Prostate gland (tissue), 2 donors: ENCODE measurements at regions not wholly inside any gene's neighbourhood (a gene's known extent, or its start where the extent isn't known, plus 50 kb on each side); places are given as distances from the start of the nearest gene placed in this dataset.

ENCODE experiments used
- DNase-seq: peaks from one replicate; pipeline ENCODE4 v3.0.0-alpha.2; 2019; ENCODE audit warnings: low spot score
- H3K27ac ChIP-seq, 2 donors: fragments of 200-600 bp; sonication (generic); 2 replicates each; pipeline ENCODE4 v1.5.1; 2017 to 2019
- H3K27me3 ChIP-seq: fragments of 200-600 bp; sonication (generic); replicated peaks from 2 replicates; pipeline ENCODE4 v1.5.1; 2019; ENCODE audit not compliant: insufficient read depth
- H3K36me3 ChIP-seq, 2 donors: fragments of 200-600 bp; sonication (generic); 1 replicate in 1 of 2; 2 replicates in 1 of 2; pipeline versions ENCODE4 v1.5.1 to v1.8.1; 2017 to 2019
- H3K4me1 ChIP-seq: fragments of 200-600 bp; sonication (generic); replicated peaks from 2 replicates; pipeline ENCODE4 v1.5.1; 2019
- H3K4me3 ChIP-seq, 2 donors: fragments of 200-600 bp; sonication (generic); 2 replicates each; pipeline ENCODE4 v1.5.1; 2017 to 2019
- H3K9me3 ChIP-seq: fragments of 200-600 bp; sonication (generic); 2 replicates; pipeline ENCODE4 v1.5.1; 2017
- CTCF ChIP-seq, 4 experiments: fragments of 200-600 bp in 2 of 4; fragments of 450-650 bp in 2 of 4; sonication (generic) in 2 of 4; IDR thresholded peaks; 1 replicate in 3 of 4; 2 replicates in 1 of 4; pipeline ENCODE4 v1.5.1; 2016 to 2019; ENCODE audit warnings: antibody characterized with exemption in 4 of 4, mild to moderate bottlenecking in 2 of 4, moderate library complexity in 2 of 4
- POLR2A ChIP-seq: fragments of 450-650 bp; IDR thresholded peaks from one replicate; pipeline ENCODE4 v1.6.1; 2016; ENCODE audit warnings: antibody characterized with exemption, mild to moderate bottlenecking
- POLR2AphosphoS5 ChIP-seq: sonication (generic); formaldehyde crosslinking; IDR thresholded peaks from one replicate; pipeline ENCODE4 v1.6.1; 2017; ENCODE audit warnings: antibody characterized with exemption
- WGBS: methylation state at CpG from one replicate; pipeline ENCODE4 v1.1.5; 2018; 5-methylcytosine and 5-hydroxymethylcytosine counted together
- intact Hi-C: fragments of 100-400 bp; cut with DNase I; formaldehyde crosslinking; loops from one replicate; pipeline ENCODE4 v1.14.2; 2022

- 22% methylated on average over 3 of the region's 3 CpGs for whole genome bisulfite sequencing
- no peak overlapping the region for H3K27ac ChIP-seq
- H3K36me3 ChIP-seq = no peaks in the 10 kb centered on the region
- no peaks in the 10 kb centered on the region for H3K27me3 ChIP-seq
- intact Hi-C loops = no loop called here
- H3K9me3 ChIP-seq = no peaks in the 10 kb centered on the region
- H3K4me1 ChIP-seq = no peaks in the 10 kb centered on the region
- DNase-seq = peak; percentile 53
- TF ChIP-seq POLR2A (no peak), POLR2AphosphoS5 (peak; percentile 47)
- no peak overlapping the region for H3K4me3 ChIP-seq
Measured at GRCh38 chr20:58048096-58048702, 180.3 kb downstream of the ANKRD60 start.

- H3K36me3 ChIP-seq = no peaks in the 10 kb centered on the region
- no peak overlapping the region for H3K27ac ChIP-seq
- 94% methylated on average over 5 of the region's 5 CpGs for WGBS
- TF ChIP-seq POLR2AphosphoS5 (no peak), CTCF (IDR thresholded peaks at IDR 0.05) (no peak), POLR2A (no peak)
- DNase-seq = no peak
- H3K9me3 ChIP-seq = no peaks in the 10 kb centered on the region
- H3K4me1 ChIP-seq = no peaks in the 10 kb centered on the region
- H3K4me3 ChIP-seq = no peak overlapping the region
- H3K27me3 ChIP-seq = no peaks in the 10 kb centered on the region
- intact Hi-C loops = no loop called here
Measured at GRCh38 chr20:58046311-58046710, 182.1 kb downstream of the ANKRD60 start.

GRCh38 chr20:58045579-58045978, 182.9 kb downstream of the ANKRD60 start:
- H3K36me3 ChIP-seq = no peaks in the 10 kb centered on the region
- H3K4me1 ChIP-seq = no peaks in the 10 kb centered on the region
- intact Hi-C loops = no loop called here
- H3K27me3 ChIP-seq = no peaks in the 10 kb centered on the region
- DNase-seq = no peak
- H3K9me3 ChIP-seq = no peaks in the 10 kb centered on the region
- H3K4me3 ChIP-seq = no peak overlapping the region
- WGBS = 75% methylated on average over 7 of the region's 7 CpGs
- TF ChIP-seq POLR2AphosphoS5 = no peak
- TF ChIP-seq POLR2A = no peak
- TF ChIP-seq CTCF (IDR thresholded peaks at IDR 0.05) = no peak
- no peak overlapping the region for H3K27ac ChIP-seq

GRCh38 chr20:58044931-58045555, 183.4 kb downstream of the ANKRD60 start:
- no peaks in the 10 kb centered on the region for H3K36me3 ChIP-seq
- no peak for DNase-seq

GRCh38 chr20:58044286-58044685, 184.2 kb downstream of the ANKRD60 start:
- no peak for TF ChIP-seq CTCF (IDR thresholded peaks at IDR 0.05)
- no peak for TF ChIP-seq POLR2A
- TF ChIP-seq POLR2AphosphoS5 = no peak
- no peak overlapping the region for H3K4me3 ChIP-seq
- no peaks in the 10 kb centered on the region for H3K36me3 ChIP-seq
- H3K9me3 ChIP-seq = no peaks in the 10 kb centered on the region
- H3K27ac ChIP-seq = no peak overlapping the region
- intact Hi-C loops = no loop called here
- 93% methylated on average over 6 of the region's 6 CpGs for WGBS
- no peaks in the 10 kb centered on the region for H3K27me3 ChIP-seq
- no peak for DNase-seq
- no peaks in the 10 kb centered on the region for H3K4me1 ChIP-seq

More at GRCh38 chr20:58044931-58045555, 183.4 kb downstream of the ANKRD60 start:
- WGBS = 78% methylated on average over 9 of the region's 9 CpGs
- Histone ChIP-seq H3K9me3 (no peaks in the 10 kb centered on the region), H3K4me3 (no peak overlapping the region), H3K27ac (no peak overlapping the region), H3K27me3 (no peaks in the 10 kb centered on the region), H3K4me1 (no peaks in the 10 kb centered on the region)
- intact Hi-C loops = no loop called here
- TF ChIP-seq CTCF (IDR thresholded peaks at IDR 0.05) = no peak
